Stimulated activated CD4-positive, alpha-beta T cell treated with anti-CD3 and anti-CD28 coated beads, Interleukin-15, amount 100 ng/mL, for 48 hours (primary cell): ENCODE measurements at regions not wholly inside any gene's neighbourhood (a gene's known extent, or its start where the extent isn't known, plus 50 kb on each side); places are given as distances from the start of the nearest gene placed in this dataset.

Experiments used
- DNase-seq, 2 donors: peaks; one replicate each; pipeline ENCODE4 v3.0.0-alpha.2; 2020; ENCODE audit warnings: low read depth in 2 of 2

GRCh38 chr15:79230766-79231165 lies 51.8 kb upstream of the ANKRD34C start:
- no peak for DNase-seq

GRCh38 chr15:79222808-79223207 lies 59.7 kb upstream of the ANKRD34C start:
- no peak for DNase-seq

GRCh38 chr15:79221696-79222095 lies 60.8 kb upstream of the ANKRD34C start:
- no peak for DNase-seq

- no peak for DNase-seq
Measured at GRCh38 chr15:79219393-79220056, 63.0 kb upstream of the ANKRD34C start.

- DNase-seq, result no peak
Measured at GRCh38 chr15:79218588-79219200, 63.8 kb upstream of the ANKRD34C start.

- DNase-seq, result no peak
Measured at GRCh38 chr15:79213650-79214049, 68.9 kb upstream of the ANKRD34C start.

- DNase-seq, result no peak
Measured at GRCh38 chr15:79212589-79213157, 69.8 kb upstream of the ANKRD34C start.

GRCh38 chr15:79211481-79211880 lies 71.0 kb upstream of the ANKRD34C start:
- no peak for DNase-seq

- DNase-seq, result no peak
Measured at GRCh38 chr15:79209690-79210089, 72.8 kb upstream of the ANKRD34C start.

GRCh38 chr15:79209116-79209515 lies 73.4 kb upstream of the ANKRD34C start:
- no peak for DNase-seq

- DNase-seq, result no peak
Measured at GRCh38 chr15:79208179-79208578, 74.3 kb upstream of the ANKRD34C start.

- no peak for DNase-seq
Measured at GRCh38 chr15:79206940-79207339, 75.6 kb upstream of the ANKRD34C start.

GRCh38 chr15:79204886-79205675 lies 77.4 kb upstream of the ANKRD34C start:
- DNase-seq, result no peak

GRCh38 chr15:79198461-79198860 lies 84.1 kb upstream of the ANKRD34C start:
- DNase-seq, result no peak

- DNase-seq, result no peak
Measured at GRCh38 chr15:79197285-79197684, 85.2 kb upstream of the ANKRD34C start.

GRCh38 chr15:79195802-79196201 lies 86.7 kb upstream of the ANKRD34C start:
- DNase-seq, result no peak

- DNase-seq, result no peak
Measured at GRCh38 chr15:79195239-79195638, 87.3 kb upstream of the ANKRD34C start.

- DNase-seq, result no peak
Measured at GRCh38 chr15:79194386-79194785, 88.1 kb upstream of the ANKRD34C start.

GRCh38 chr15:79193549-79193948 lies 89.0 kb upstream of the ANKRD34C start:
- DNase-seq, result no peak

- DNase-seq, result no peak
Measured at GRCh38 chr15:79193103-79193502, 89.4 kb upstream of the ANKRD34C start.

- DNase-seq, result no peak
Measured at GRCh38 chr15:79192462-79193036, 90.0 kb upstream of the ANKRD34C start.

GRCh38 chr15:79190093-79190492 lies 92.4 kb upstream of the ANKRD34C start:
- DNase-seq, result no peak
